ENCODE measurements at regions not wholly inside any gene's neighbourhood (a gene's known extent, or its start where the extent isn't known, plus 50 kb on each side); places are given as distances from the start of the nearest gene placed in this dataset.

GRCh38 chr7:142365410-142365842, 107.6 kb upstream of the PRSS58 start:
- TF ChIP-seq CTCF (IDR thresholded peaks at IDR 0.05), result no peak
- TF ChIP-seq ZFX (IDR thresholded peaks at IDR 0.05; ENCODE audit: borderline replicate concordance), result no peak

Data from 22Rv1 (cell line).